OCI-LY7 (cell line): ENCODE measurements at regions not wholly inside any gene's neighbourhood (a gene's known extent, or its start where the extent isn't known, plus 50 kb on each side); places are given as distances from the start of the nearest gene placed in this dataset. TPM values are rescaled to one million over a fixed set of nuclear protein-coding genes. Genes with fewer than 3 reads are reported as not detected.

Experiments used
- BruUV-seq: library from RNA; stranded (reverse); fragments of 400-500 nt; replicated peaks from 2 replicates; lab custom pipeline; 2021; lab: Mats Ljungman, UMichigan
- CTCF ChIA-PET: fragments of 300-600 bp; sonication (Branson Sonifier 250); formaldehyde crosslinking; loops from one replicate; lab custom pipeline; 2022; ENCODE audit warnings: antibody characterized with exemption; ENCODE audit not compliant: unreplicated experiment; lab: Charles Lee
- POLR2A ChIA-PET: fragments of 300-600 bp; sonication (Branson Sonifier 250); formaldehyde crosslinking; loops from one replicate; lab custom pipeline; 2022; ENCODE audit warnings: antibody characterized with exemption; lab: Charles Lee
- DNase-seq: peaks from one replicate; pipeline ENCODE4 v3.0.0-alpha.2; 2015; ENCODE audit warnings: low spot score
- H2AFZ ChIP-seq: fragments of 200-600 bp; sonication (generic), shearing (Covaris generic); 2 replicates; pipeline ENCODE4 v1.6.1; 2014; ENCODE audit warnings: mild to moderate bottlenecking, antibody characterized with exemption, low read length, moderate library complexity
- H3K27ac ChIP-seq: fragments of 200-600 bp; sonication (generic); 2 replicates; pipeline ENCODE4 v1.5.1; 2014; ENCODE audit warnings: mixed run types, low read depth, mild to moderate bottlenecking, moderate library complexity, low read length, inconsistent platforms; ENCODE audit not compliant: poor library complexity, severe bottlenecking
- H3K36me3 ChIP-seq: fragments of 200-600 bp; sonication (generic); 2 replicates; pipeline ENCODE4 v1.6.1; 2014; ENCODE audit warnings: mild to moderate bottlenecking, antibody characterized with exemption, low read length, moderate library complexity, mixed read lengths; ENCODE audit not compliant: insufficient read depth
- H3K4me1 ChIP-seq: fragments of 200-600 bp; sonication (generic); 2 replicates; pipeline ENCODE4 v1.5.1; 2014; ENCODE audit warnings: mild to moderate bottlenecking, low read length; ENCODE audit not compliant: insufficient read depth, poor library complexity, severe bottlenecking
- H3K4me2 ChIP-seq: fragments of 200-600 bp; sonication (generic); 2 replicates; pipeline ENCODE4 v1.6.1; 2014; ENCODE audit warnings: mild to moderate bottlenecking, low read length
- H3K4me3 ChIP-seq: fragments of 200-600 bp; sonication (generic); 2 replicates; pipeline ENCODE4 v1.5.1; 2014; ENCODE audit warnings: mild to moderate bottlenecking, low read depth, low read length; ENCODE audit not compliant: poor library complexity, severe bottlenecking
- H3K79me2 ChIP-seq: fragments of 200-600 bp; sonication (generic); 2 replicates; pipeline ENCODE4 v1.6.1; 2016; ENCODE audit warnings: low read depth, mild to moderate bottlenecking, low read length, moderate library complexity, mixed read lengths; ENCODE audit not compliant: insufficient read depth
- H3K9me2 ChIP-seq: fragments of 200-600 bp; sonication (generic); 2 replicates; pipeline ENCODE4 v1.6.1; 2016; ENCODE audit warnings: mild to moderate bottlenecking, low read length, mixed read lengths; ENCODE audit not compliant: insufficient read depth
- H3K9me3 ChIP-seq: fragments of 200-600 bp; sonication (generic); 2 replicates; pipeline ENCODE4 v1.6.1; 2014; ENCODE audit warnings: mild to moderate bottlenecking, mixed run types, low read length, mixed read lengths
- H4K20me1 ChIP-seq: fragments of 200-600 bp; sonication (generic); 2 replicates; pipeline ENCODE4 v1.6.1; 2014; ENCODE audit warnings: mild to moderate bottlenecking, antibody characterized with exemption, low read length, moderate library complexity, mixed read lengths; ENCODE audit not compliant: insufficient read depth
- CTCF ChIP-seq: fragments of 200-600 bp; sonication (generic); conservative IDR thresholded peaks from 2 replicates; pipeline ENCODE4 v1.5.1; 2014; ENCODE audit warnings: mild to moderate bottlenecking, antibody characterized with exemption, low read length, moderate library complexity, mixed read lengths
- EZH2phosphoT487 ChIP-seq: fragments of 200-600 bp; sonication (generic); IDR thresholded peaks from 2 replicates; pipeline ENCODE4 v1.6.1; 2018; ENCODE audit warnings: low read depth, borderline replicate concordance, mild to moderate bottlenecking, mixed run types, antibody characterized with exemption, low read length, moderate library complexity, mixed read lengths
- intact Hi-C: fragments of 100-400 bp; cut with micrococcal nuclease; formaldehyde crosslinking; loops from one replicate; pipeline ENCODE4 v1.10.0; 2022; ENCODE audit not compliant: unreplicated experiment
- small RNA-seq: library from RNA; depleted of rRNA; stranded (forward); fragments of <200 nt; gene quantifications from one replicate; pipeline ENCODE3, GENCODE V24; 2014

DNA sequence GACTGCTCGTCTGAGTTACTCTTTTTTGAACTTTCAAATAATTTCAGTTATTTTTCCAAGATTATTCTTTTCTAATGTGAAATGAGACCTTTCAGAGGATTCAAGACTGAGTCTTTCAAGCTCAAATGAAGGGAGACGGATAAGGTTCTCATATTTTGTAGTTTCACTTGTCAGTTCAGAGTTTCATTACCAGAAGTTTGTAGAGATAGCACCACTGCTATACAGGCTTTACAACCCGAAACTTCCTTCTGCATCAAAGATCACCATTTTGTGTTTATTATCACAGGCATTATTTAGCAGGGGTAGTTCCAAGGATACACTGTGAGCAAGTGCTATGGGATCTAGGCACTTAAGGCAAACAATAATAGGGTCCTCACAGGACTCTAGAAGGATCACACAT is 74.7 kb upstream of the EPHA7 start:
- CTCF ChIA-PET, result no interaction called here
- Histone ChIP-seq H3K4me1 (no peaks in the 10 kb centered on the region), H3K9me3 (no peaks in the 10 kb centered on the region), H3K4me3 (no peak overlapping the region), H3K27ac (no peak overlapping the region), H2AFZ (no peak overlapping the region), H3K9me2 (no peaks in the 10 kb centered on the region), H4K20me1 (no peaks in the 10 kb centered on the region), H3K4me2 (no peak overlapping the region), H3K79me2 (no peaks in the 10 kb centered on the region), H3K36me3 (no peaks in the 10 kb centered on the region)
- DNase-seq, result no peak
- TF ChIP-seq CTCF (no peak), EZH2phosphoT487 (no peak)
- POLR2A ChIA-PET, result no interaction called here
- intact Hi-C loops, result no loop called here
- BruUV-seq, result no TSS peak

DNA sequence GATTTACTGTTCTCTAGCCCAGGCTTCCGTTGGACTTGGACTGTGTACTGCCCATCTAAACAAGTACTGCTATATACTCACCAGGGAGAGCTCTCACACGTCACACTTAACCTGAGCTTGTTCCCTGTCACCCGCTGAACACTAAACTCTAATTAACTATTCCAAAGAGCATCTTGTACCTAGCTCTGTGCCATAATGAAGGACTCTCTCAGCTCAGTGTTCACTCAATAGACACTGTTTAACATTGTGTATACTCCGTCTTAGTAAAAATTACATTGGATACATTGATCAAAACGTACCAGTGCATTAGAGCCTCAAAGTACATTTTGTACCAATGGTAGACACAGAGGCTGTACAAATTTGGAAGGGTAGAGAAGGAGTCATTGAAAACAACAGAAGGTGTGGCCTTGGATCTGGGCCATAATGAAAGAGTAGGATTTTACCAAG is 55.4 kb upstream of the EPHA7 start:
- POLR2A ChIA-PET, result no interaction called here
- Histone ChIP-seq H3K9me2 (no peaks in the 10 kb centered on the region), H3K79me2 (no peaks in the 10 kb centered on the region), H3K4me3 (no peak overlapping the region), H3K9me3 (no peaks in the 10 kb centered on the region), H2AFZ (no peak overlapping the region), H3K4me2 (no peak overlapping the region), H4K20me1 (no peaks in the 10 kb centered on the region), H3K4me1 (no peaks in the 10 kb centered on the region), H3K36me3 (no peaks in the 10 kb centered on the region), H3K27ac (no peak overlapping the region)
- TF ChIP-seq CTCF, result no peak
- TF ChIP-seq EZH2phosphoT487, result no peak
- CTCF ChIA-PET, result no interaction called here
- intact Hi-C loops, result no loop called here
- no TSS peak for BruUV-seq
- no peak for DNase-seq

DNA sequence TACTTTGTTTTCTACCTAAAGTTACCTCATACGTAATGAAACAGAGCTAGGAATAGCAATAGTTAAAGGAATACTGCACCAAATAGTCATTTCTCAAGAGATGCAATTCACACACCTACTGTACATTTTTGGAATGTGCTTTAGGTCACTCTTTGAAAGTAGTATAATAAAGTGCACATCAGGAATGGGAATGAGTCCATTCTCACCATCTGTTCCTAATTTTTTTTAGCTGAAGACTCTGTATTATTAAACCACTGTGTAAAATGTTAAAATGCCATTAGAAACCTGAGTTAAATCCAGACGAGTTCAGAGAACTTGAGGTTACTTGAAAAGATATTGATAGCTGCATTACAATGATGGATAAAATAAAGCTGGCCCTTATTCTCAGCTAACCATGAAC is 51.9 kb upstream of the EPHA7 start:
- ChIA-PET POLR2A (no interaction called here), CTCF (no interaction called here)
- no peak overlapping the region for H3K27ac ChIP-seq
- H4K20me1 ChIP-seq, result no peaks in the 10 kb centered on the region
- H3K36me3 ChIP-seq, result no peaks in the 10 kb centered on the region
- H3K79me2 ChIP-seq, result no peaks in the 10 kb centered on the region
- intact Hi-C loops, result no loop called here
- no peaks in the 10 kb centered on the region for H3K9me3 ChIP-seq
- no peaks in the 10 kb centered on the region for H3K4me1 ChIP-seq
- no peak for TF ChIP-seq CTCF
- no peak overlapping the region for H3K4me3 ChIP-seq
- BruUV-seq, result no TSS peak
- no peak for DNase-seq
- H2AFZ ChIP-seq, result no peak overlapping the region
- H3K4me2 ChIP-seq, result no peak overlapping the region
- H3K9me2 ChIP-seq, result no peaks in the 10 kb centered on the region

Small RNAs in the stretch of these regions (small RNA-seq; reads per million reads assigned to genes)
- gene AL078595.1 (not detected), gene RF00425 (not detected)
